OCI-LY7 (cell line): ENCODE measurements at regions not wholly inside any gene's neighbourhood (a gene's known extent, or its start where the extent isn't known, plus 50 kb on each side); places are given as distances from the start of the nearest gene placed in this dataset.

Source experiments
- CTCF ChIP-seq: fragments of 200-600 bp; sonication (generic); conservative IDR thresholded peaks from 2 replicates; pipeline ENCODE4 v1.5.1; 2014; ENCODE audit warnings: mild to moderate bottlenecking, antibody characterized with exemption, low read length, moderate library complexity, mixed read lengths
- EZH2phosphoT487 ChIP-seq: fragments of 200-600 bp; sonication (generic); IDR thresholded peaks from 2 replicates; pipeline ENCODE4 v1.6.1; 2018; ENCODE audit warnings: low read depth, borderline replicate concordance, mild to moderate bottlenecking, mixed run types, antibody characterized with exemption, low read length, moderate library complexity, mixed read lengths

GRCh38 chr22:47599753-47600152 is 837.3 kb downstream of the TBC1D22A start:
- TF ChIP-seq CTCF: no peak
- TF ChIP-seq EZH2phosphoT487: no peak
